ENCODE measurements at regions not wholly inside any gene's neighbourhood (a gene's known extent, or its start where the extent isn't known, plus 50 kb on each side); places are given as distances from the start of the nearest gene placed in this dataset.

DNA sequence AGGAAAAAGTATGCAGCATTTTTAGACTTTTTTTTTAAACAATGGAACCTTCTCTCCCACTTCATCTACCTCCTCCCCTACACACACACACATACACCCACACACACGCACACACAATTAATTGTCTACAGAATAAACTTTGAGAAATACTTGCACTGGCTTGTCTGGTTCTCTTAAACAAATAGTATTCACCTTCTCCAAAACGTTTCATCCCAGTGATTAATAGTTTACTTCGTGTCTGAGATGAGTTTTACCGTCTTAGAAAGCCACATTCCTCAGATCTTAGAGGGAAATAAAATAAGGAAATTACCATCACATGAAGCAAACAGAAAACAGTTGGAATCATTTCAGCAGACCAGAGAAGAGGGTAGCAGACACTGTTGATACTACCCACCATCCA, 570.6 kb upstream of the CLINT1 start:
- intact Hi-C loops (cut with DNase I): loop anchor here (5.0 to 10.0 kb wide), 3 partner anchors 53 to 675 kb away; no protein-coding TSS in a partner anchor
- no peak for DNase-seq (ENCODE audit: low spot score)

DNA sequence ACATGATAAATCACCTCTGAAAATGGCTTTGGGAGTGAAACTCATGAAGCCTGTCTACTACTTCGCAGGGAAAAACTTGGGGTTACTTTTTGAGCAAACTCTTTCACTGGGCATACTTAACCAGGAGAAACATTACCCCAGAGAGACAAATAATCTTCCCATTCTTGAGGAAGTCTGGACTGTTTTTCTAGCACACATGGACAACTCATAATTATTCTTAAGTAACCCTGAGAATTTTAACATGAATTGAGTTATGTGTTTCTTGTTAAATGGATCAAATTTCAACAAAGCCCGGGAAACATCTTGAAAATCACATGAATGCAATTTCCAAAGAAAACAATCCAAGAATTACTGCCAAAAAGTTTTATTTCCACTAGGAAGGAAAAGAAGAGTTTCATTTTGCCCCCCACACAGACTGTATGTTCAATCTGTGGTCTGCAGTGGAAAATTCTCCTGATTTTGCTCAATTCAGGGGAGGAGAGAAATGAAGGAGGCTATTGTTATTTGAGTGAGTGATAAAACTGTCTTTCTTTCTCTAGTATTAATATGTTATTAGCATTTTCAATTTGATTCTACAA, 564.8 kb upstream of the CLINT1 start:
- intact Hi-C loops (cut with DNase I): loop anchor here (5.0 to 10.0 kb wide), 2 partner anchors 246 to 681 kb away; no protein-coding TSS in a partner anchor
- no peak for DNase-seq (ENCODE audit: low spot score)

DNA sequence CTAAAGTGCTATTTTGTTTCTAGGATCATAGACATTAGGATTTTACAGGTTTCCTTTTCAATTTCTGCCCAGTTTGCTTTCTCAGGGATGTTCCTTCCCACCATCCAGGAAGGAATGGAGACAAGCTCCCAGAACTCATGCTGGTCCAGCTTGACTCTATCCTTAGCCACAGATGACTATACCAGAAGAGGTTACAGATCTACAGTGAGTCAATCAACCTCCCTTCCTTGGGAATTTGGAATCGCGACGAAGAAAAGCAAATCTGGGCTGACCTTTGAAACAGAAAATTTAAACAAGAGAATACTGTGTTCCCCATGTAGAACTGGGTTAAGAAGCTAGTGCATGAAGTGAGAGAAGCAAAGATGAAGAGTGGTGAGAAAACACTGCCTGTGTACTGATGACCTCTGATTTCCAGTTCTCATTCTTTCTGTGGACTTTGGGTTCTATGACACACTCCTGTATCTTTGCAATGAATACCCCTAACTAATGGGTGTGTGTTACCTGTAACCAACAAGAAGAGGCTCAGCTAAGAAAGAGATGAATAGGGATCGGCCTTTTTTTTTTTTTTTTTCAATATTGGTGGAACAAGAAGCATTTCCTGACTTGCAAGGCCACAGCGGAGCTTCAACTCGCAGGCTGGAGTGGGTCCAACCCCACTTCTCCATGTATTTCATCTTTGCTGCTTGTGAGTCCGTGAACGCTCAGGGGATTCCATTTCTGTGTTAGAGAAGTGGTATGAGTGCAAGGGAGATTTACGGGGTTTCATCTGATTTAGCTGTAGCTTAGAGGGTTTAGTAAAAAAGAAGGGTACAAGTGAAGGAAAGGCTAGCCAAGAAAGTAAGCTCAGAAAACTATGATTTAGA, 563.9 kb upstream of the CLINT1 start:
- DNase-seq (ENCODE audit: low spot score): no peak
- intact Hi-C loops (cut with DNase I): loop anchor here (5.0 to 10.0 kb wide), 2 partner anchors 246 to 682 kb away; no protein-coding TSS in a partner anchor

DNA sequence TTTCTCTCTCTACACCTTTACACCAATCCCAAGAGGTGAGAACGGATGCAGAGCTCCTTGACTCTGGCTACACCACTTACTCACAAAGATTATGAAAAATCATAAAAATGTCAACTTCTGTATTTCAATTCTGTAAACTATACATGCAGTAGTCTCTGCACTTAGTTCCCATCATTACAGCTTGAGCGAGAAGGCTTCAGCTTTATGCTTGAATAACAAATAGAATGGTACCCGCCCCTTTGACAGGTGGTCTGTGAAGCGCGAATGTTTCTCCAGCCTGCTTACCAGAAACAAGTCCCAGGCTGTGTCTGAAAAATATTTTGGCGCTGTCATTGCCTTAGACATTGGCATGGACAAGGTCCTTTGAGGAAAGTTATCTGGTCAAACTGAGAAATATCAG, 562.4 kb upstream of the CLINT1 start:
- intact Hi-C loops (cut with DNase I): loop anchor here (5.0 to 10.0 kb wide), 2 partner anchors 244 to 683 kb away; no protein-coding TSS in a partner anchor
- DNase-seq (ENCODE audit: low spot score): no peak

DNA sequence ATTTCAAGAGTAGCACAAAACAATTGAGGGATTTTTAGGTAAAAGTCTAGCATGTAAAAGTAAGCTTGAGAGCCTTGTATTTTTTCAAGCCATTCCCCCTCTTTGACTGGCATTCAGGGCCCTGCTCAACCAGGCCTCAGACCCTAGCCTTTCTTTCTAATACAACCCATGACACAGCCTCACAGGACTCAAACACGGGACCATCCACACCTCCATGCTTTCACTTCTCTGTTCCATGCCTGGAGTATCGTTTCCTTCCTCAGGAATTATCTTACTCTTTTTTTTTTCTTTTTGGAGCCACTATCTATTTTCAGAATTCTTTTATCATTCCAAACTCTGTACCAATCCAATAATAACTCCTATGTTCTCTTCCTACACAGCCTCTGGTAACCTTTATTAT, 560.2 kb upstream of the CLINT1 start:
- DNase-seq (ENCODE audit: low spot score): no peak
- intact Hi-C loops (cut with DNase I): no loop called here

DNA sequence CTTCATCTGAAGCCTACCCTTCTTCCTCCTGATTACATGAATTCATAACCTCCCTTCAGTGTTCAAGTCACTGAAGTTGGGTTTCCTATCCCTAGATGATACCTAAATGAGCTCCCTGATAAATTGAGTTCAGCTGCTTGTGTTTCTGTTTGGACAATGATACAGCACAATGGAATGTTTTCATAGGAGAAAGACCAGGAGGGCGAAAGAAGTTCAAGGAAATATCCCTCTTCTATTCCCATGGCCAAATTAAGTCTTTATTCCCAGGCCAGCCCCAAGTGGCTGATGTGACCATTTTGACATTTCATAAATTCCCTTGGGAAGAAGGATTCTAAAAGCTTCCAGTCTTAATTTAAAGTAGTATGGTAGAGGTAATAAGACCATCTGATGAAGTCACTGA, 555.8 kb upstream of the CLINT1 start:
- DNase-seq (ENCODE audit: low spot score): no peak
- intact Hi-C loops (cut with DNase I): no loop called here

DNA sequence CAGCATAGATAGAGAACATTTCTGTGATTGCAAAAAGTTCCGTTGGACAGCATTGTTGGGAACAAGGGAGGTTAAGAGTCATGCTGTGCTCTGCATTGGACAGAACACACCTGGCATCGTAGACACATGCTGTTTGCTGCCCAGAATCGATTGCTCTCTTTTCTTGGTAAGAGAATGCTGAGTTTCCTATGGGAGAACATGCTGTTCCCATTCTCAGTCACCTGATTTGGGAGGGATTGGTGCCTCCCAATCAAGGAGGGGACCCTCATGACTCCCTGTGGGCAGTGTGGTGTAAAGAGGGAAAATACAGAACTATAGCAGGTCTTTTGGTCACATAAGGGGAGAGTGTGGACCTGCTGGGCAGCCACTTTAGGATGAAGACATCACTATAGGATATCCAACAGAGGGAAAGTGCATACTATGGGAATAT, 555.4 kb upstream of the CLINT1 start:
- no peak for DNase-seq (ENCODE audit: low spot score)
- intact Hi-C loops (cut with DNase I): no loop called here

DNA sequence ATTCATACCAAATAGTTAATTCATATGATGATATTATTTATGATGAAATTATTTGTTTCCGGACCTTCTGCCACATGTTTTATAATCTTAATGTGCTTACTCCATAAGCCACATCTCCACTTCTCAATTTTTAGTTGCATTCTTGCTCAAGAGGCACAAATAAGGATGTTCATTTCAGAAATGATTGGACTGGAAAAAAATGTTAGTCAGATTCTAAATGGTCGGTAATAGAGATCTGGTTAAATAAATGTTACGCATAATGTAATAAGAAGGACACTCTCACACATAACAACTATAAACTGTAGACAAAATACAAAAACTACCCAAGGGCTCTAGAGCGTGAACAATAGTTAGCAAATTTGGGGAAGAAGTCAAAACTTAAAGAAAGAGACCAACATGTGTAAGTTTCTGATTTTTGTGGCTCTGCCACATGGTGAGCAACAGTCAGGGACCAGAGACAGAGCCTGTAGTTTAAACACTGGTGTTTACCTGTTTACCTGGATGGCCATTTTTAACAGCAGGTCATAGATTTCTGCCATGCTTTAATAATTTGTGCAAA, 554.3 kb upstream of the CLINT1 start:
- intact Hi-C loops (cut with DNase I): no loop called here
- no peak for DNase-seq (ENCODE audit: low spot score)

DNA sequence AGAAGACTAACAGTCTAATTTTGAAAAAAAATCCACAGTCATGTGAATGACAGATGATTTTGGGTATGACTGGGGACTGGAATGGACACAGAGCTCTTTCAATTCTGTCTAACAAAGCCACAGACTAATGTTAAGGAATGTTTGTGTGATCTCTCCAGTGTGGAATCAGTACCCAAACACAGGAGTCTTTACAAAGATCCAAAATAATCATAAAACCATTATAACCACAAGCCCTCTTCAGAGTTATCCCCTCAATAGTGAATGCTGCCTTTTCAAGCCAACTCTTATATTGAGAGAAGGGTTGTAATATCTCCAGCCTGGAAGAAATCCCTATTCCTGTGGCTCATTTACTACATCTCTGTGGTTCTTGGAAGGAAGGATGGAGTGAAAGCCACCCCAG, 552.0 kb upstream of the CLINT1 start:
- intact Hi-C loops (cut with DNase I): no loop called here

DNA sequence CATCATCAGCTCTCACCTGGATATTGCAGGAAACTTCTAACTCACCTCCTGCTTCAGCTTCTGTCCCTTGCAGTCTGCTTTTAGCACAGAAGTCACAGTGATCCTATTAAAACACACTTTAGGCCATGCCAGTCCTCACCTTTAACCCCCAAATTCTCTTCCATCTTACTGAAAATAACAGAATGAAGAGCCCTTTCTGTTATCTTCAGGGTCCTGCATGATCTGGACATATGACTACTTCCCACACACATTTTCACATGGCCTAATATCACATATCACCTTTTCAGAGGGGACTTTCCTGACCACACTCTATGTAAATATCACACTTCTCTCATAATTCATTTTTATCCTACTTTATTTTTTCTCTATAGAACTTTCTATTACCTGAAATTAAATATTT, 550.6 kb upstream of the CLINT1 start:
- intact Hi-C loops (cut with DNase I): no loop called here
- no peak for DNase-seq (ENCODE audit: low spot score)

More for the DNA sequence above, 552.0 kb upstream of the CLINT1 start:
- no peak for DNase-seq (ENCODE audit: low spot score)

DNA sequence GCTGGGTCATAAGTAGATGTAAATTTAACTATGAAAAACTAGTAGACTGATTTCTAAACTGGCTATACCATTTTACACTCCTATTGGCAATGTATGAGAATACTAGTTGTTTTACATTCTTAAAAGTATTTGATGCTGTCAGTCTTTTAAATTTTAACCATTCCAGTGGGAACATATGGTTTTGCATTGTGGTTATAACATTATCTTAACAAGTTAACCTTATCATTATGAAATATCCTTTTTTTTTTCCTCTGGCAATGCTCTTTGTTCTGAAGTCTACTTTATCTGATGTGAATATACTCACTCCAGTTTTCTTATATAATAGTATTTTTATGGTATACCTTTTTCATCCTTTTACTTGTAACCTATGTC, 548.9 kb upstream of the CLINT1 start:
- no peak for DNase-seq (ENCODE audit: low spot score)
- intact Hi-C loops (cut with DNase I): no loop called here

DNA sequence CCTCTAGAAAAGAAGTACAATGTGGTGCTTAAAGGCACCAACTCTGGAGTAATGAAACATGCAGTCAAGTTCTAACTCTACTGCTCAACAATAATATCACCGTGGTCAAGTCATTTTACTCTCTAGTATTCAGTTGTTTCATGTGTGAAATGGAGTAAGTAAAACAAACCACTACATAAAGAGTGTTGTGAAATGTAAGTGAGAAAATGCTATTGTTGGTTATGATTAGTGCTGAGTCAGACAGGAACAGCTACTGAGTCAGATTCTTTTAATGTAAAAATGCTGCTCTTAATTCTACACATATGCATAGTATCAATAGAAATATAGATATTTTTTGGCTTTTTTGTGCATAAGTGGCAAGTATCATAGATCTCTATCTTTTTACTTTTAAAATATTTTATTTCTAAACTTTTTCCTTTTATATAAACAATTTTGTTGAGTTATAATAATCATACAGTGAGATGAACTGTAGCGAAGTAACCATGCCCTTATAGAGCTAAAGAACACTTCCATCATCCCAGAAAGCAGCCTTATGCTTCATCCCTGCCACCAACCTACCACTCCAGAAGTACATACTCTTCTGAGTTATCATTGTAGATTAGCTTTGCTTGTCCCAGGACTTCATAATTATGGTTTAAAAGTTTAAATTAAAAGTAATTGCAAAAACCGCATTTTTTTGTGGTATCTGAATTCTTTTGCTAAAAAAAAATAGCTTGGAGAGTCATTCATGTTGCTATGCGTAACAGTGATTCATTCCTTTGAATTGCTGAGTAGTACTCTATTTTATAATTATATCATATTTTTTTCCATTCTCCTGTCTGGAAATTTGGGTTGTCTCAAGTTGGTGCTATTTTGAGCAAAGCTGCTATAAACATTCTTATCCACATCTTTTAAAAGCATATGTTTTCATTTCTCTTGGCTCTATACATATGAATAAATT, 548.2 kb upstream of the CLINT1 start:
- DNase-seq (ENCODE audit: low spot score): no peak
- intact Hi-C loops (cut with DNase I): no loop called here

DNA sequence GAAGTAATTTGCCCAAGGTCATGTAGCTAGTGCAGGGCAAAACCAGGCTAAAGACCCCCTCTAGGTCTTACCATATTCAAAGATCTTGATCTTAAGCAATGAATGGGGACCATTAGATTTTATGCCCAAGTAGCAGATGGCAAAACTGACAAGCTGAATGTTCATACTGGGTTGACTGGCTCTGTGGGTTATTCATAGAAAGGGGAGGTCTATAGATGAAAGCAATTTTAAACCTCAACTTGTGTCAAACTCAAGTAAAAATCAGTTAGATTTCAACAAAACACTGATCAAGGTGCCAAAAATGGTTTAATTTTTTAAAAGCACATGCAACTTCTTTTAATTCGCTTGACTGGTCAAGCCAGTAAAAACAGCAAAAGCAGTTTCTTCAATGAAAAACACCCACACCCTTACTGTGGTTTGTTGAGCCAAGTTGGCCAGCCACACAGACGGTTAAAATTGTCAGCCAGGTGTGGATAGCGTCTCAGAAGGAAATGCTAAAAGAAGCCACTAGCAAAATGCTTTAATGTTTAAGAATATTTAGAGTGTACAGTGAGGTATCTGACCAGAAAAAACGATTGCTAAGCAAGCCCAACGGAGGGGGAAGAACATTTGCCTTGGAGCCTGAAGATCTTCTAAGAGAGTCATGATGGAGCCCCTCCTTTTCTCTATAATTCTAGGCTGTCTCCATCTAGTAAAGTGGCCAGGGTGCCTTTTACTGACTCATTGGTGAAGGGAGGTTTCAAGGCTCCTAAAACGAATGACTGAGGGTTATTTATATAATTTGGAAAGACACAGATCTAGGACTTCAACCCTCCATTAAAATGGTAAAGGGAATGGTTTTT, 539.6 kb upstream of the CLINT1 start:
- DNase-seq (ENCODE audit: low spot score): no peak
- intact Hi-C loops (cut with DNase I): no loop called here

DNA sequence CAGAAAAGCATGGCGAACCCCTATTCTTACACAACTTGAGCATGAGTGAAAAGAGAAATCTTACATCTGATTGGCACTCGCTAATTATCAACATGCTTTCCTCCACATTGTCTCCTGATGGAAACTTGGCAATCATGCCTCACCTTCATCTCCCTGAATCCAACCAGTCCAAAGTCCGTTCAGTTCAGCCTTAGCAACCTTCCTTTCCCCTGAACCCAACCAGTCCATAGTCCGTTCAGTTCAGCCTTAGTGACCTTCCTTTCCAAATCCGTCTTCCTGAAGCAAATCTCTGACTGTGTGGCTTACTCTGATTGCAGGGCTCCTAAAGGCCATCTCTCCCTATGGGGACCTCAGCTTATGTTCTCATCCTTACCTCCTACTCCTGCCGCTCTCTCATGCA, 538.3 kb upstream of the CLINT1 start:
- intact Hi-C loops (cut with DNase I): no loop called here

DNA sequence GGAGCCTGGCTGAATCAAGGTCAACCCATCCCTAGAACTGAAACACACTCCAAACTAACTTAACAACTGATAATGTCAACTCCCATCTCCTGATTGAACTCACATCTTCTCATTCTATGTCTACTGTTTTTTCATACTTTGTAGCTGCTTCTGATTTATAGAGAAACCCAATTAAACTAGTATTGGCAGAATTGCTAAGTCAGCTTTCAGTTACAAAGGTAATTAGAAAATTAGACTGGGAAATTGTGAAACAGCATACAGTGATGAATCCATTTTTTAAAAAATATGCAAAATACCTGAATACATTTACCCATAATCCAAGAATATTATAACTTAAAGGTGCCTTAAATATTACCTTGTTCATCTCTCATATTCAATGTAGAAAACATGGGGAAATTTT, 535.2 kb upstream of the CLINT1 start:
- intact Hi-C loops (cut with DNase I): no loop called here

More for the DNA sequence above, 538.3 kb upstream of the CLINT1 start:
- DNase-seq (ENCODE audit: low spot score): no peak

DNA sequence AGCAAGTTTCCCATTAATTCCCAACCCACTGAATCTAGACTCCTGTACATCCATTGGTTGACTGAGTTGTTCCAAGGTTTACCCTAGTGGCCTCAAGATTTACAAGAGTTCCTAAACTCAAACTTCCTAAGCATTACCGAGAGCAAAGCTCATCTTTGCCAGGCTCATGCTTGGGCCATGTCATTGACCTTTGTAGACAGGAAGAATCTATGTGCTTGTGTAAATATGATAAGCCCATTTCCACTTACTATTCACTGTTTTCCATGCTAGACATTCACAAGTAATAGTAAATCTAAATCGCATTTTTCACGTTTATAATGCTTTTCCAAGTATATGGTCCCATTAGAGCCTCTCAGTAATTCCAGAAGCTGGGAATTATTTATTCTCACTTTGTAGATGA, 534.5 kb upstream of the CLINT1 start:
- intact Hi-C loops (cut with DNase I): no loop called here
- DNase-seq (ENCODE audit: low spot score): no peak

More for the DNA sequence above, 535.2 kb upstream of the CLINT1 start:
- no peak for DNase-seq (ENCODE audit: low spot score)

DNA sequence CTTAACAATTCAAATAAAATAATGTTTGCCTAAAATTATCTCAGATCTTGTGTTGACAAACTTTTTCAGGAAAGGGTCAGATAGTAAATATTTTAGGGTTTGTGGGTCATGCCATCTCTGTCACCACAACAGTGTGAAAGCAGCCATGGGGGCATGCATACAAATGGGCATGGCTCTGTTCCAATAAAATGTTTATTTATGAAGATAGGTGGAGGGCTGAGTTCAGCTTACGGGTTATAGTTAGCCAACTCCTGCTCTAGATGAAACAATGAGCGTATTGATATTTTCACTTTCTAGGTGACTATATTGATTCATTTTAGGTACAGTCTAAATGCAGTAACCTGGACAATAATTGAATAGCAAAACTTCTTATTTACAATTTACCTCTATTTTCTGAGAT, 533.8 kb upstream of the CLINT1 start:
- intact Hi-C loops (cut with DNase I): no loop called here
- no peak for DNase-seq (ENCODE audit: low spot score)

DNA sequence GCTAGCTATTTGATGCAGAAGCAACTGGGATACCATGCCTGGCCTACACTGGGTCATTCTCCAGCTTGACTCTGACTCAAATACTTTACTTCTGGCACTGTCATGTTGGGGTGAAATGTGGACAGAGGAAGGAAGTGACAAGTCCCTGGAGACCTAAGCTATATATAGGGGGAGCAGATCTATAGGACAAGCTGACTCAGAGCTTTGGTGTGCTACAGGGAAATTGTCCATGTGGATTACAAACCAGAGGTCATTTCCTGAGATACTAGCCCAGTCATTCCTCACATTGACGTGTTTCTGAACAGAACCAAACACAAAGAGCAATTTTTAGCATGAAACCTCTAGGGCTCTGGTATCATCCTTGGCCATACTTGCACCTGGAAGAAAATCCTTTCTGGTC, 531.6 kb upstream of the CLINT1 start:
- intact Hi-C loops (cut with DNase I): no loop called here

DNA sequence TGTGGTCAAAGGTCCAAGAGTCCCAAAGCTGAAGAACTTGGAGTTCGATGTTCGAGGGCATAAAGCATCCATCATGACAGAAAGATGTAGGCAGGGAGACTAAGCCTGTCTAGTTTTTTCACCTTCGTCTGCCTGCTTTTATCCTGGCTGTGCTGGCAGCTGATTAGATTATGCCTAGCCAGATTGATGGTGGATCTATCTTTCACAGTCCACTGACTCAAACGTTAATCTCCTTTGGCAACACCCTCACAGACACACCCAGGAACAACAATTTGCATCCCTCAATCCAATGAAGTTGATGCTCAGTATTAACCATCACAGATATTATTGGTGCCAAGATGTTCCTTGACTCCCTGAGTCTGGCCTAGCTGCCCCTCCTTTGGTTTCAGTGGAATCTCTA, 530.8 kb upstream of the CLINT1 start:
- DNase-seq (ENCODE audit: low spot score): no peak
- intact Hi-C loops (cut with DNase I): no loop called here

More for the DNA sequence above, 531.6 kb upstream of the CLINT1 start:
- no peak for DNase-seq (ENCODE audit: low spot score)

Data from cardiac septum (tissue), 1 donor.